ENCODE measurements at regions not wholly inside any gene's neighbourhood (a gene's known extent, or its start where the extent isn't known, plus 50 kb on each side); places are given as distances from the start of the nearest gene placed in this dataset.
"Not testable (repeated sequence)": the region's sequence is repeated elsewhere in the genome, so short reads cannot be mapped to it uniquely, and the experiment has no call there.

DNA sequence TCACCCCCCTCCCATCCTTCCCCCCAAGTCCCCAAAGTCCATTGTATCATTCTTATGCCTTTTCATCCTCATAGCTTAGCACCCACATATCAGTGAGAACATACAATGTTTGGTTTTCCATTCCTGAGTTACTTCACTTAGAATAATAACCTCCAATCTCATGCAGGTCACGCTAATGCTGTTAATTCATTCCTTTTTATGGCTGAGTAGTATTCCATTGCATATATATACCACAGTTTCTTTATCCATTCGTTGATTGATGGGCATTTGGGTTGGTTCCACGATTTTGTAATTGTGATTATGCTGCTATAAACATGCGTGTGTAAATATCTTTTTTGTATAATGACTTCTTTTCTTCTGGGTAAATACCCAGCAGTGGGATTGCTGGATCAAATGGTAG is 621.9 kb upstream of the NRP1 start:
- not testable (repeated sequence) for DNase-seq (ENCODE audit: low read depth in 3 of 3)

DNA sequence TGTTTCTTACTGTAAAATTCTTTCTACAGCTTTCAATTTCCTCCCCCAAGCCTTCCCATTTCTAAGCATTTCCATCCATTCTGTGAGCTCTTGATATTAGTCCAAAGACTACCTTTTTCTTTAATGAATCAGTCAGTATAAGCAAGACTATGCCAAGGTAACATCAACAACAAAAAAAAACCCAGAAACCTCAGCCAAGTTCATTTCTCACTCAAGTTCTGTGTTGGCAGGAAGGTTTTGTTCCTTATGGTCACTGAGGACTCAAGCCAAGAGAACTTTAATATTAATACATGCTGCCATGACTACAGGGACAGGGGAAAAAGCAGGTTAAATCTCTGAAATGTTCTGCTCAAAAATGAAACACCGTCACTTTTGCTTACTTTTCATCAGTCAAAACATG is 621.2 kb upstream of the NRP1 start:
- DNase-seq (ENCODE audit: low read depth in 3 of 3) = no peak

- no peak for DNase-seq (ENCODE audit: low read depth in 3 of 3)
These were observed 618.4 kb upstream of the NRP1 start for GRCh38 chr10:33952692-33953360.

- no peak for DNase-seq (ENCODE audit: low read depth in 3 of 3)
These were observed 615.7 kb upstream of the NRP1 start for GRCh38 chr10:33950206-33950605.

GRCh38 chr10:33947544-33947943 is 613.1 kb upstream of the NRP1 start:
- DNase-seq (ENCODE audit: low read depth in 3 of 3) = no peak

DNA sequence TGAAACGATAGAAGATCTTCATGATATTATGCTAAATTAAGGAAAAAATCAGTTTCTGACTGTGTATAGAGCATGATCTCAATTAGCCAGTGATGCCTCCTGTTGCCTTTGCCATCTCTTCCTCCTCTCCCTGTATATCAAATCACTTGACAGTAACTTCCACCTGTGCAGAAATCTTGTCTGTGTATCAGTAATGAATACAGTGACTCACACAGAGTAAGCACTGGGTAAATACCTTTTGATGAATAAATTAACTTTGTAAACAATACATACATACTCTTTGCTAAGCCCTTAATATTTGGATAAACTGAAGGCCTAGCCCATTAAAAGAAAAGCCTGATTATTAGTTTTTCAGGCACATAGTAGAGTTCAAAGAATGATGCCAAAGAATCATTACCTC is 610.6 kb upstream of the NRP1 start:
- no peak for DNase-seq (ENCODE audit: low read depth in 3 of 3)

- DNase-seq (ENCODE audit: low read depth in 3 of 3) = no peak
These were observed 608.0 kb upstream of the NRP1 start for GRCh38 chr10:33942508-33942907.

- DNase-seq (ENCODE audit: low read depth in 3 of 3) = no peak
These were observed 605.4 kb upstream of the NRP1 start for GRCh38 chr10:33939892-33940291.

- no peak for DNase-seq (ENCODE audit: low read depth in 3 of 3)
These were observed 604.9 kb upstream of the NRP1 start for GRCh38 chr10:33939410-33939809.

GRCh38 chr10:33938001-33938400 is 603.5 kb upstream of the NRP1 start:
- DNase-seq (ENCODE audit: low read depth in 3 of 3) = no peak

GRCh38 chr10:33937036-33937730 is 602.7 kb upstream of the NRP1 start:
- DNase-seq (ENCODE audit: low read depth in 3 of 3) = no peak

DNA sequence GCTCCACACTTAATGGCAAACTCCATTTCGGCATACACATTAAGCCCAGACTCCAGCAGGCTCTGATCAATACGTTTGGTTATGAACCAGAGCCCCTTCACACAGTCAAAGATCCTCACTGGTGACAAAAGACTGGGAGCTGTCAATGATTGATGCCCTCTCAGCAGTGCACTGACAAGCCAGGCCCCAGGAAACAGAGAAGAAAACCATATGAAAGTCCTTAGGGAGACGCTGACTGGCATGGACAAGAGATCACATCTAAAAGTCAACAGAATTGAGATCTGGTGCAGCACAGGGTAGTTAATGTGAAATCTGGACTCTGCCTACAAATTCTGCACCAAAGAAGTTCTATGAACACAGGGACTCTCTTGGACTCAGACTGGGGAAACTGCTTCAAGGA is 600.9 kb upstream of the NRP1 start:
- no peak for DNase-seq (ENCODE audit: low read depth in 3 of 3)

GRCh38 chr10:33930079-33930478 is 595.6 kb upstream of the NRP1 start:
- no peak for DNase-seq (ENCODE audit: low read depth in 3 of 3)

DNA sequence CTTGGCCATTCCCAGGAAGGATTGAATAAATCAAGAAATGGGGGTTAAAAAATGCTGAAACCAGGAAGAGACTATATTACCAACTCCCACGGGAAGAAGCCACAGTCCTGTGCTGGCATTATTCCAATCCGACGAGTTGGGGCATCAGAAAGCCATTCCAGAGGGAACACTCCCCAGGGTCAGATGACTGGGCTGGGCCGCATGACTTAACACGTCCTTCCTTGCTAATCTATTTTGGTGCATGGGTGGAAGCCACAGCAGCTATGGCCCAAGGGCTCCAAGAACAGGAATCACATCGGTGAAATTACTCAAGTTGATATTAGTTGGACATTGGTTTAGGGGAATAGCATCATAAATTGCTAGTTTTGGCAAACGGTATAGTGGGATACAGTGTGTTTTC is 592.9 kb upstream of the NRP1 start:
- DNase-seq (ENCODE audit: low read depth in 3 of 3) = no peak

DNA sequence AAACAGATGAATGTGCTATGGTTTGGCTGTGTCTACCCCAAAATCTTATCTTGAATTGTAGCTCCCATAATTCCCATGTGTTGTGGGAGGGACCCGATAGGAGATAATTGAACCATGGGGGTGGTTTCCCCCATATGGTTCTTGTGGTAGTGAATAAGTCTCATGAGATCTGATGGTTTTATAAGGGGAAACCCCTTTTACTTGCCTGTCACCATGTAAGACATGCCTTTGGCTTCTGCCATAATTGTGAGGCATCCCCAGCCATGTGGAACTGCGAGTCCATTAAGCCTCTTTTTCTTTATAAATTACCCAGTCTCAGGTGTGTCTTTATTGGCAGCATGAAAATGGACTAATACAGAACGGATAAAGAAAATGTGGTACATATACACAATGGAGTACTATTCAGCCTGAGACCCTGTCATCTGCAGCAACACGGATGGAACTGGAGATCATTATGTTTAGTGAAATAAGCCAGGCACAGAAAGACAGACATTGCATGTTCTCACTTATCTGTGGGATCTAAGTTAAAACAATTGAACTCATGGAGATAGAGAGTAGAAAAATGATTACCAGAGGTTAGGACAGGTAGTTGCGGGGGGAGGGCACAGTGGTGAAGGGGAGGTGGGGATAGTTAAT is 587.6 kb upstream of the NRP1 start:
- no peak for DNase-seq (ENCODE audit: low read depth in 3 of 3)

DNA sequence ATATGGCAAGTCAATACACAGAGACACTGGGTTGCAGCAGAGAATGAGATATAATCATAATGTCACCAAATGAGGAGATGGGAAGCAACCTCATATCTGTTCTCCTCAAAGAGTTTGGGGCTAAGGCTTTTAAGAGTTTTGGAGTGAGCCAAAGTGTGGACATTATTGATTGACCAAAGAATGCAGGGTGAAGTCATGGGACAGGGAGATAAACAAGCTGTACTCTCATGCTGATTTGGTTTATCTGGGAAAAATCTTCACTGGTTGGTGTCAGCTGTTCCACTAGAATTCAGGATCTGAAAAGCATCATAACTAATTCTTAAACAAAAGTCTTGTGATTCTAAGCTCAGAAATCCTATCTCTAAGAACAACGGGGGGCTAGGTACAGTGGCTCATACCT is 585.9 kb upstream of the NRP1 start:
- no peak for DNase-seq (ENCODE audit: low read depth in 3 of 3)

- no peak for DNase-seq (ENCODE audit: low read depth in 3 of 3)
These were observed 584.8 kb upstream of the NRP1 start for GRCh38 chr10:33919244-33919643.

GRCh38 chr10:33917069-33917780 is 582.8 kb upstream of the NRP1 start:
- no peak for DNase-seq (ENCODE audit: low read depth in 3 of 3)

- no peak for DNase-seq (ENCODE audit: low read depth in 3 of 3)
These were observed 580.3 kb upstream of the NRP1 start for GRCh38 chr10:33914746-33915145.

DNA sequence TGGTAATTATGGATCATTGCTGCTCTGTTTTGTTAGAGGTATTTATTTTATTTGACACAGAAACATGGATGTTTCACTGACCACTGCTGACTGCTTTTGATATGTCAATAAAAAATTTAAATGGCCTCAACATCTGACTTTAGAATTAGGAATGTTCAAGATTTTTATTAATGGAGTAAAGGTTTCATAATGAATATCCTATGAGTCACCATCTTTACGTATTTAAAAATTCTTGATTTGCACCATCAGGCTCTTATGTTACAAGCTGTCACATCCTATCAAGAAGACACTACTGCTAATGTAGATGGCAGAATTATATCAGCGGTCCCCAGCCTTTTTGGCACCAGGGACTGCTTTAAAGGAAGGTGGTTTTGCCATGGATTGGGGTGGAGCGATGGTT is 578.7 kb upstream of the NRP1 start:
- no peak for DNase-seq (ENCODE audit: low read depth in 3 of 3)

DNA sequence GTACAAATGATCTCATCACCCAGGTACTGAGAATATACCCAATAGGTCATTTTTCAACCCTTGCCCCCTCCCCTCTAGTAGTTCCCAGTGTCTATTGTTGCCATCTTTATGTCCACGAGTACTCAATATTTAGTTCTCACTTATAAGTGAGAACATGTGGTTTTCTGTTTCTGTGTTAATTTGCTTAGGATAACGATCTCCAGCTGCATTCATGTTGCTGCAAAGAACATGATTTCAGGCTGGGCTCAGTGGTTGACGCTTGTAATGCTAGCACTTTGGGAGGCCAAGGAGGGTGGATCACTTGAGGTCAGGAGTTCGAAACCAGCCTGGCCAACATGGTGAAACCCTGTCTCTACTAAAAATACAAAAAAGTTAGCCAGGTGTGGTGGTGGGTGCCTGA is 575.0 kb upstream of the NRP1 start:
- not testable (repeated sequence) for DNase-seq (ENCODE audit: low read depth in 3 of 3)

GRCh38 chr10:33901166-33901565 is 566.7 kb upstream of the NRP1 start:
- no peak for DNase-seq (ENCODE audit: low read depth in 3 of 3)

DNA sequence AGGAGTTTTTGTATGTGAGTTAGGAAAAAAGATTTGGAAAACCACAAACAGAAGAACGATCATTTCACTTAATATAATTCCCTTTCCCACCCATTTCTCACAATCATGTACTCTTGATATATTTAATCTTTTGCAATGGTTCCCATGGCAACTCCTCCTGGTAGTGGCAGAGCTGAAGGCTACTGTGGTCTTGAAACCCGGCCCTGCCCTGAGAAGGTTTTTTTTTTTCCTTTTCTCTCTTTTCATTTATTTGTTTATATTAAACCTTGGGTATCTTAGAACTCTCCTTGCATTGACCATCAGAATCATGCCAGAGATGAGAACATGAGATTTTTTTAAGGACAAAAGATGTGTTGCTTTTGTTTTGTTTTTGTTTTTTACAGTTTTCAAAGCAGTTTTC is 566.1 kb upstream of the NRP1 start:
- DNase-seq (ENCODE audit: low read depth in 3 of 3) = no peak
